ENCODE measurements at regions not wholly inside any gene's neighbourhood (a gene's known extent, or its start where the extent isn't known, plus 50 kb on each side); places are given as distances from the start of the nearest gene placed in this dataset.
"Not testable (repeated sequence)": the region's sequence is repeated elsewhere in the genome, so short reads cannot be mapped to it uniquely, and the experiment has no call there.

DNA sequence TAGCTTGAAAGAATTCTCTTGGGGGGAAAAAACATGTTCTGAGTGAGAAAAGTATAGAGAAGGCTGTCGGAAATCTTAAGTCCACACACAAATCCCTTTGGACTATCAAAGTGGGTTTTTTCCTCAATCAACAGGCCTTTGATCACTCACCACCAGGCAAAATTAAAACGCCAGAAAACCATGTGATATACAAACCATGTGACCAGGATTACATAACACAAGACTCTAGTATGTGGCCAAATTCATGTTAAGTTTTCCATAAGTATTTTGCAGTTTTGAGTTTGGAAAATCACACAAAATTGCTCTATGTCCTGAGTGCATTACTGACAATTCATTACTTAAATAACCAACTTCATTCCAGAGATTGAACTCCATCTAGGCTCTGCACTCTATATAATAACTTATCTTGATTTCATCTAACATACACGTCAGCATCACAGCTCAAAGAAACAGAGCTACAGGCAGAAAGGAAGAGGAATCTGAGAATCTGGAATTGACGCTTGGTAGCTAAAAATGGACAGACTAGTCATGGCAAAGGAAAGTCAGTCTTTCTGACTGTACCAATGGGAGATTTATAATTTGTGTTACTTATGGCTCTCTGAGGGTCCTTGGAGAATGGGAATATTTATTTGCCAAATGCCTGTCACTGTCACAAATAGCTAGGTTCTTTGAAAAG is 383.5 kb downstream of the SFMBT2 start:
- DNase-seq (ENCODE audit: low read depth): no peak

DNA sequence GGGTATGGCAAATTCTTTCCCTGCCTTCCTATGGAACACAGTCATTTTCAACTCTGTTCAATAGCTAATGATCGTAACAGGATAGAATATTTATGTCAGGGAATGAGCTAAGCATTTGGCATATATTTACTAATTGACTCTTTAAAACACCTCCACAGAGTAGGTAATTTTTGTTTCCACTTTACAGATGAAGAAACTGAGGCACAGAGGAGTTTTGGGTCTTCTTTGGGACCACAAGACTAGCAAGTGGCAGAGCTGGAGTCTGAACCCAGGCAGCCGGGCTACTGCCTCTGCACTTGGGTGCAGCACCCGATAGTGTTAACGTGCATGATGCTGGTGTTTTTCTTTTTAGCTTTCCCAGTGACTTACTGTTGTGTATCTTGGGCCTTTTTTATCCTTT is 384.0 kb downstream of the SFMBT2 start:
- DNase-seq (ENCODE audit: low read depth): no peak

DNA sequence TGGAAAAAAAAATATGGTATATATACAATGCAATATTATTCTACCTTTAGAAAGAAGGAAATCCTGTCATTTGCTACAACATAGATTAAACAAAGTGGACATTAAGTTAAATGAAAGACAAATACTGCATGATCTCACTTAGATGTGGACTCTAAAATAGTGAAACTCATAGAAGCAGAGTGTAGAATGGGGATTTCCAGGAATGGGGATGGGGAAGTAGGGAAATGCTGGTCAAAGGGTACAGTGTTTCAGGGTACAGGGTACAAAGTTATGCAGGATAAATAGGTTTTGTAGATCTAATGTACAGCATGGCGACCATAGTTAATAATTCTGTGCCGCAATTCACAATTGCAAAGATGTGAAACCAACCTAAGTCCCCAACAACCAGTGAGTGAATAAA is 385.5 kb downstream of the SFMBT2 start:
- DNase-seq (ENCODE audit: low read depth): no peak

DNA sequence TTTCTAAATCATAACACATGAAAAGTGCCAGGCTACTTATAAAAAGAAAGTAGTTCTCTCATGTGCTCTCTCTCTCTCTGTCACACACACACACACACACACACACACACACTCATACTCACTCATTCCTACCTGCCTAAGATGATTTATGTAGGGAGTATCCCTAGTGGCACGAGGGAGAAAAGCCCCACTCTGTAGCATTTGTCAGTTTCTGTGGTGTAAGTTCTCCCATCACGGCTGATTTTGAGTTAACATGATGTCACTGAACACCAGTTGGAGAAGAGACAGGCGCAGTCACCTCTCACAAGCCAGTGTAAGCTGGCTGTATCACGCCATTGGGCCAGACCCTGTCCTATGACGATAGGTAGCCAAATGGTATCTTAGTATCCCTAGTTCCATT is 395.4 kb downstream of the SFMBT2 start:
- no peak for DNase-seq (ENCODE audit: low read depth)

DNA sequence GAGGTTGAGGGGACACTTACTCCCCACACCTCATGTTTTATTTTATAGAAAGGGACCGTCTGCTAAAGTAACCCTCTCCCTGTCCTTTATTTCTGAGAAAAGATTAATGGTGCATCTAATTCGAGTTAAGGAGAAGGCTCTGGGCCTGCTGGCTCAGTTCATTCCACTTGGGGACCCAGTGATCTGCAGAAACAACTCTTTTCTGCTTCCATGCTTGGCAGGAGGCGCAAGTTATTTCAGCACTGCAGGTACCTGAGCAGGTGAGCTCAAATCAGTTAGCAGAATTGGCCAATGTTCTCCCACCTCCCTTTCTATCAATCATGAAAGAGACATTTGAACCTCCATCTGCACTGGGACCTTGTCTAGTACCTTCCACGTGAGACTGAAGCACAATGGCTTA is 396.1 kb downstream of the SFMBT2 start:
- no peak for DNase-seq (ENCODE audit: low read depth)

DNA sequence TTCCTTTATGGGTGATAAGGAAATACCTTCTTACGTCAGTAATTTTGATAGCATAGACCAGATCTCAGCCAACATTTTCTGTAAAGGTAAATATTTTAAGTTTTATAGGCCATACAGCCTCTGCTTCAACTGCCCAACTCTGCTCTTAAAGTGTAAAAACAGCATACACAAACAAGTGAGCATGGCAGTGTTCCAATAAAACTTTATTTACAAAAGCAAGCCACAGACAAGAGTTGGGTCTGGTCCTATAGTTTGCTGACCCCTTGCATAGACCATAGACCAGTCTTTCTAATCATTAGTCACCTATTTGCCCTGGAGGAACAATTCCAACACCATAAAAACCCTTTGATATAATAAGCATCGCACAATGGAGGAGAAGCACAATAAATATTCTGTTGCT is 398.8 kb downstream of the SFMBT2 start:
- DNase-seq (ENCODE audit: low read depth): no peak

DNA sequence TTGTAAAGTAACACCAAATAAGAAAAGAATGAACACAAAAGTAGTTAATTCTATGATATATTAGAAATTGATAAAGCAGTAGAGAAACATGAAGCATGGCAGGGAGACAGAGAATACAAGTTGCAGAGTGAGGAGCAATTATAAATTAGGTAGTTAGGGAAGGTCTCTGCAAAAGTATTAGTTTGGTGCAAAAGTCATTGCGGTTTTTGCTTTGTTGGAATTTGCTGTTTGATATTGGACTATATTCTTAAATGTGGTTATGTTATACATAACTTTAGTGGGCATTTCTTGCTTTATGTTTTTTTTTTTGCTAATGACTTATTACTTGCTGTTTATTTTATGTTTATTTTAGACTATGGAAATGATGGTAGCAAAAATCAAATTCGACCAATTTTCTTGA is 402.2 kb downstream of the SFMBT2 start:
- no peak for DNase-seq (ENCODE audit: low read depth)

DNA sequence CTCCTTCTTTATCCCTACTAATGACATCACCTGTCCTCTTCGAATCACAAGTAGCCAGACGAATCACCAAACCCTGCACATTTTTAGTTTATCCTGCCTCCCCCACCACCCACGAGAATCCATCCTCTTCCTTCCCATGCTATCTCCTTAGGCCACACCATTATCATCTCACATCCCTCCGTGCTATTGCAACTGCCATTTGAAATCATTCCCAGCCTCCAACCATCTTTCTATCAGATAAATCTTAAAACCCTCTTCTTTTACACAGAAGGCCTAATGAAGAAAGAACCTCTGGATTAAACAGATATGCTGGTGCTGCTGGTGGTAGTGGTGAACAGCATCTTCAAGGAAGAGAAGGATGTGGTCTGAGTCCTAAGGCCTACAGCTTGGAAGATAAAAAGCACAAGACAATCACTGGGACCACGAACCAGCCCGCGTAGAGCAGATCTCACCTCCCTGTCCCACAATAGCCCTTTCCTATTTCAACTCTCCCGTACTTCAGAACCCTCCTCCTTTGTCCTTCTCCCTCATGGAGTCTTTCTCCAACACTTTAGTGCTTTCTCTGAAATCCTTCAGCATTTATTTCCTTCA is 403.1 kb downstream of the SFMBT2 start:
- DNase-seq (ENCODE audit: low read depth): no peak

DNA sequence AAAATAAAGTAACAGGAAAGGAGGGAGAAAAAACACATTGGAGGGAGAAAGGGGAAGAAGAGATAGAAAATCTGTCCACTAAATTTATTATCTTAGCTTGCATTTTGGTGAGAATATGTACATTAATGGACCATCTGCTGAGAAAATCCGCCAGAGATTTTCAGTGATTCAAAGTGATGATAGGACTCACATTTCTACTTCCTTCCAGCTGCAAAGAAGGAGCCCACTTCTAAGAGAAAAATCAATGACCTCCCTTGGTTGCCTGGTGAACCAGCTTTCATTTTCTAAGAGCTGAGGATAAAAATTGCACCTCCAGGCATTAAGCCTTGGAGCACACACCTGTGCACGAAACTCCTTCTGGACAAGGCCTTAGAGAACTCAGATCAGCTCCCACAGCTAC is 404.3 kb downstream of the SFMBT2 start:
- DNase-seq (ENCODE audit: low read depth): no peak

DNA sequence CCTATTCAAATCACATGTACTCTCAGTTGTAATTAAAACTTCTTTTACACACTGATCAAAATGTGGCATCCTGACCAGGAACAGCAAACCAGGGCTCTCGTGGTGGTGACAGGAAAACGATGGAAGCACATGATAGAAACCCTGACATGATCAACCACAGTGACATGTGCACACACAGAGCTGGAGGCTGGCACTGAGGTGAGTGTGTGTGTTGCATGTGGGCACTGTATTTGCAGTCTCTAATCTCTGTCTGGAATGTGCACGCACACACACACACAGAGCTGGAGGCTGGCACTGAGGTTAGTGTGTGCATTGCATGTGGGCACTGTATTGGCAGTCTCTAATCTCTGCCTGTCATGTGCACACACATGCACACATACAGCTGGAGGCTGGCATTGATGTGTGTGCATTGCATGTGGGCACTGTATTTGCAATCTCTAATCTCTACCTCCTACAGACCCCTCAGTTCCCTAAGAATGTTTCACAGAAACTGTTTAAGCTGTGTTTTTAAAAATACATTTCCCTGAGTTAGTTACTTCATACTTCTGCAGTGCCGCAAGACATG is 406.9 kb downstream of the SFMBT2 start:
- DNase-seq (ENCODE audit: low read depth): no peak

DNA sequence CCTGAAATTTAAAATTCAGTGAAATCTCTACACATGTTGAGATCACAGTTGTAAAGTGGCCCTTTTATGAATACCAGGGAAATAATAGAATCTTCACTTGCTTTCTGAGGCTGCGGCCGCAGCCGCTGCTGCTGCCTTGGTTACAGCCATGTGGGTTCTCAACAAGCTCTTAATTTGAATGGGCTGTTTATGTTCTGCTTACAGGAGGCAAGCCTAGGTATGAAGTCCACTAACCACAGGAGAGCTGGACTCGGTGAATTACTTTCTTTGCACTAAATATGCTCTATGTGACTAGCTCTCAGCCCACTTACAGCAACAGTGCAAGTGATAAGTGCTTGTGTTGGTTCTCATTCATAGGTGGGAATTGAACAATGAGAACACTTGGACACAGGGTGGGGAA is 410.8 kb downstream of the SFMBT2 start:
- no peak for DNase-seq (ENCODE audit: low read depth)

DNA sequence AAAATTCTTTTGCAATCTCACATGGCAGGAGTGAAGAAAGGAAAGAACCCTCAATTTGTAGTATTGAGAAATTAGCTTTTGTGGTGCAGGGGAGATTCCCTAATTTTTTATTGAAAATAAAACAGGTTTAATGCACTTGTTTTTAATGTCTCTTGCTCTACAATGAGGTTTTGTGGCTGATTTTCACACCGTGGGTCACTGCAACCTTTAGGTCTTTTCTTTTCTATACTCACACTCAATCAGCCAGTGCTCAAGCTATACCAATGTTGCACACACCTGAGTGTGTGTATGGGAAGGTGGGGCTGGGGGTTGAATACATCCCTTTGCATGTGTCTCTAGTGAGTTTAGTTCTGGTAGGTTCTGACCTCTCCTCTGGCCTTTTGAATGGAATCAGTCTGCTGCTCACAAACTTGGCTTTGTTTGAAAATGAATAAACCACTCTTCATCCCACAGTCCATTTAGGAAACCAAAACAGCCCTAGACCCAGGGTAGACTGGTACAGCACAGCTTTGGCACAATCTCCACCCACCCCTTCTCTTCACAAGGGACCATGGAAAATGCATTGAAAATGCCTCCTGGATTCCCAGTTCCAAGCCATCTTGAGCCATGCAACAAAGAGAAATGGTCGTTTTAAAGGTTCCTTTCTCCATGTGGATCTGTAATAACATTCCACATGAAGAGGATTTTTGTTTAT is 411.5 kb downstream of the SFMBT2 start:
- DNase-seq (ENCODE audit: low read depth): no peak

DNA sequence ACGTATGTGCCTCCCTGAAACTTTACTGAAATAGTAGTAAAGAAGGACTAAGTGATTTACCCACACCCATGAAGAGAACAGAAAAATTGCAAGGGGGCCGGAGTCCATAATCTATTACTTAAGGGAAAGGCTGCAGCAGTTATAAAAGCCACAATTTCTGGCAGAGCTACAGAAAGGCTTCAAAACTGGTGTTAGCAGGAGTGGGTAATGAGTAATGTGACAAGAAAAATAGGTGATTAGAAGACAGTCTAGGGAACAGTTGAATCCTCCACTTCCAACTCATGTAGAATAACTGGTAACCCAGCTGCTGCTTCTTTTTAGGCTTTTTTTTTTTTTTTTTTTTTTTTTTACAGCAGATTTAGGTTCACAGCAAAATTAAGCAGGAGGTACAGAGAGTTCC is 413.3 kb downstream of the SFMBT2 start:
- DNase-seq (ENCODE audit: low read depth): no peak

DNA sequence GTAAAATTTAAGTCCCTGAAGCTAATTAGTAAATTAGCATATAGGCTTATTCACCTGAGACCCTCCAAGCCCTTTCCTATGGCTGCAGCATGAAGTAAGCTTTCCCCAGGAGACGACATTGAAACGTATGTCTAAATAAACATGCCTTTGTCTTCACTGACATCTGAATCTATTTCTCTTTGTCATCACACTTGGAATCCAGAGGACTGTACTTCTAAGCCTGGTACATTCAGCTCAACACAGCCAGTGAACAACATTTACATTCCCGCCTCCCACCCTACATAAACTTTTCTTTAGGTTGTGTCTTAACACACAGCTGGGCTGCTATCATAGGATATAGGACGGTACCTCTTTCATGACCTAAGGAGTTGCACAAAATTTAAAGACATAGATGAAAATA is 414.4 kb downstream of the SFMBT2 start:
- no peak for DNase-seq (ENCODE audit: low read depth)

DNA sequence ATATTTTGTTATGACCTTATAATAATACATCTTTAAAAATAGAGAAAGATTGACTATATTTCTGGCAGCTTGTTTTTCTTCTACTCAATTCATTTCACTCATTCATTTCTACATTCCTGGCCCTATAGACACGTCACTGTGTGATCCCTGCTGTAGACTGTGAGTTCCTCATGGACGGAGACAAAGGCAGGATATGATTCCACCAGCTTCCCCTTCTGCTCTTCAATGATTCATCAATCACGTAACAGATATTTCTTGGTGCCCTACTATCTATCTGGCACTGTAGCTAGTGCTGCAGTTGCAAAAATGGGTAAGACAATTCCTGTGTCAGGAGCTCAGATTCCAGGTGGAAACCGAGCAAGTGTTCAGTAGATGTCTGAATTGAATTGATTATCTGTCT is 415.0 kb downstream of the SFMBT2 start:
- peak; percentile 6 for DNase-seq (ENCODE audit: low read depth)

DNA sequence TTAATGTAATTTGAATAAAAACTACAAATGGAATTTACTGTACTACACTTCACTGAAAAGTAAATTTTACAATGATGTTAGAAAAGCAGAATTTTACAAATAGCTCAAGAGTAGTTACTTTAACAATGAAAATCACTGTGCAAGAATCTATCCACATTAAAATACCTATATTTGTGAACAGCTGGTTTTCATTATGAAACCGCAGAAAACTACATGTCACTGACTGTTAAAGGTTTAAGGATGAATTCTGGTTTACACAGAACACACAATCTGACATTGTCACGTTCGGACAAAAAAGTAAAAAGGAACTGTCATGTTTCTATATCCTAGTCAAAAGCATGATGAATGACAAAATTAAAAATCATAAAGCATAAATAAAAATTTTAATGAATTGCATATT is 415.3 kb upstream of the PRKCQ start:
- DNase-seq (ENCODE audit: low read depth): no peak

DNA sequence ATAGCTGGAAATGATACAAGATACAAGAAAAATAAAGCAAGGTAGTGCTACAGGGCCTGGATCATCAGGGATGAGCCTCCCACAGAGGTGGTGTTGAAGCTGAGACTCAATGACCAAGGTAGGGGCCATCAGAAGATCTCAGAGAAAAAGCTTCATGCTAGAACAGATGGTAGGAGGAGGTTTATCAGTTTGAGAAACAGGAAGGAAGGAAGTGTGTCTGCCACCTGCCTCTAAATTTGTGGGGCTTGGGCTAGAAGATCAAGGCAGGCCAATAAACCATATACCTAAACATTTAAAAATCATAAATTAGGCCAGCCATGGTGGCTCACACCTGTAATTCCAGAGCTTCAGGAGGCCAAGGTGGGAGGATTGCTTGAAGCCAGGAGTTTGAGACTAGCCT is 410.8 kb upstream of the PRKCQ start:
- DNase-seq (ENCODE audit: low read depth): no peak

DNA sequence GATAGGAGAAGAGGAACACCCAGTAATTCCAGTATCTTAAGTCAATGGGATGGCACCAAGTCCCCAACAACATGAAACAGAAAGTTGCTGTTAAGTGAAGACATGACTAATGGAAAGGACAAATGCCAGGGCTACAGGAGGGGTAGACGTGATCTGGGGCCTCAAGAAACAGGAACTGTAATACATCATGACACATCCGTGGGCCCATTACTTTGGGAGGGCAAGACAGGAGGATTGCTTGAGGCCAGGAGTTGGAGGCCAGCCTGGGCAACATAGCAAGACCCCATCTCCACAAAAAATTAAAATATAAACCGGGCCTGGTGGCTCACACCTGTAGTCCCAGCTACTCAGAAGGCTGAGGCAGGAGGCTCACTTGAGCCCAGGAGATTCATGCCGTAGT is 408.6 kb upstream of the PRKCQ start:
- DNase-seq (ENCODE audit: low read depth): no peak

DNA sequence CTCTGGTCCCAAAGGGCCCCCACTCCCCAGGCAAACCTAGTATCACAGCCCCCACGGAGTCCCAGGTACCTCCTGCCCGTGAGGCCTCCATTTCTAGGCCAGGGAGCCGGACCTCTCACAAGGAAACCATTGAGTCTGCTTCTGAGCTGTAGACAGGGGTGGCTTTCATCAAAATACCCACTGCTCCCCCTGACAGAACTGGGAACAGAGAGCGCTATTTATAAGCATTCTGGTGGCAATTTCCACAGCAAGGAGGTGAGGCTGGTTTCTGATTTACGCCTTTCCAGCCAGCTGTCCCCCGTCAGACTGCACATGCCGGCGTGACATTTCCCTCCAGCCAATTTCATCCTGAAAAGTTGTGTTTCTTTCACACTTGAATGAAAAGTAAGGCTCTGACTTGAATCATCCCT is 407.5 kb upstream of the PRKCQ start:
- DNase-seq (ENCODE audit: low read depth): no peak

DNA sequence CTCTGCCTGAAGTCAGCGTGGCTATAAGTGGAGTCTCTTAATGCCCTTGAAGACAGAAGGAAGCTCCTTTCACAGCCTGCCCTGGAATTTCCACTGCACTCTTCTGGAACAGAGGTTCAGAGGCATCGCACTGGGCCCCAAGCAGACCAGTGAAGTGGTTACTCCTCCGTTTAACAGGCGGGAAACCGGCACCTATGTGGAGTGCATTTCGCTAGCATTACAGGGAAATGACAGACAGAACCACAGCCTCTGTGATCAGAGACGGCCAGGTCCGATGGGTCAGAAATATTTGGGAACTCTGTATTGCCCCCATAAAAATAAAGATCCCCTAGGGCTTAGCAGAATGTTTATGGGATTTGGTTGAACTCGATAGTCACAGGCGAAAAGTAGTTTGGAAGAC is 406.9 kb upstream of the PRKCQ start:
- DNase-seq (ENCODE audit: low read depth): no peak

DNA sequence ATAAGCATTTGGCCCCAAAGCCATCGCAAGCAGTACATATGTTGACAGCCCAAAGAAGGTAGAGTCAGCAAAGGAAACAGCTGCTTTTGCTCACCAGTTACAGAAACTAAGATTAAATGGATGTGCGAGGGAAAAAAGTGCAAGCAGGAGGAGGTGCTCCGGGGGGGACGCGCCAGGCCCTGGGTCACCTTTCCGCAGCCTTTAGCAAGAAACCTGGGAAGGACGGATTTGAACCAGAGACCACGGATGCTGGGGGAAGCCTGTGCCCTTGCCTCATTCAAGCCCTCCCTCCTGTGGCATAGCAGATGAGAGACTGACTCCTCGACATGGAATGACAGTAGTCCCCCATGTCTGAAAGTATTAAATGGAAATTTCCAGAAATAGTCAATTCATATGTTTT is 405.6 kb upstream of the PRKCQ start:
- no peak for DNase-seq (ENCODE audit: low read depth)

DNA sequence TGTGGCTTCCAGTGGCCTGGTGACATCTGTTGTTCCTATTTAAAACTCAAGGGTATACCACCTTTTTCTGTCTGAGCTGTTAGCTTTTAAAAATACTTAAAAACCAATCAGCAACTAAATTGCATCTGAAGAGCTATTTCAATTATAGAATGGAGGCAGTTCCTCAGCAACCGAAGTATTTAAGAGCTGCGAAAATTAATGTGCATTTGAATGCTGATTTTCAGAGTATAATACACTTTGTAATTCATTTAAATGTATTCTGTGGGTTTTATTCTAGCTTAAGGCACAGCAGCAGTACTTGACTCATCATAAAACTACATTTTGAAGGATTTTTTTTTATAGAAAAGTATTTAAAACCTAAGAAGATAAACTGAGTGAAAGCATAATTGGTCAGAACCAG is 404.9 kb upstream of the PRKCQ start:
- DNase-seq (ENCODE audit: low read depth): no peak

DNA sequence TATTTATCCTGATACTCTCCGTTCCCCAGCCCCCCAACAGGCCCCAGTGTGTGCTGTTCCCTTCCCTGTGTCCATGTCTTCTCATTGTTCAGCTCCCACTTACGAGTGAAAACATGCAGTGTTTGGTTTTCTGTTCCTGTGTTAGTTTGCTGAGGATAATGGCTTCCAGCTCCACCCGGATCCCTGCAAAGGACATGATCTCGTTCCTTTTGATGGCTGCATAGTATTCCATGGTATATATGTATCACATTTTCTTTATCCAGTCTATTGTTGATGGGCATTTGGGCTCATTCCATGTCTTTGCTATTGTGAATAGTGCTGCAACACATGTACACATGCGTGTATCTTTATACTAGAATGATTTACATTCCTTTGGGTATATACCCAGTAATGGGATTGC is 403.9 kb upstream of the PRKCQ start:
- not testable (repeated sequence) for DNase-seq (ENCODE audit: low read depth)

DNA sequence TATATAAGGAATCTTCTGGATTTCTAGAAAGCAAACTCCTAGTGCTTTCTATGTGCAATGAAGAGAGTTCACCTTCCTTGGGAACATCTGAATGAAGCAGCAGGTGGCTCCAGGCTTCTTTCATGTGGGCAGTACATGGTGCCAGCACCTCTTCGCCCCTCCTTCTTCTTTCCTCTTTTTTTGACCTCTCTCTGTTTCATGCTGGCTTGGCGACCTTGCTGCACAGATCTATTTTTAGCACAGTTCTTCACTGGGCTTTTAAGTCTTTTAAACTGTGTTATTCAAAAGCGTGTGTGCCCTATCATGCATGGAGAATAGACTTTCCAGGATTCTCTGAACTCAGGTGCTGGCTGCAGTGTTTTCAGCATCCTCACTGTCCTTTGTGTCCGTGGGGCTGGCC is 400.3 kb upstream of the PRKCQ start:
- no peak for DNase-seq (ENCODE audit: low read depth)
